HEK293 (cell line): ENCODE measurements at regions not wholly inside any gene's neighbourhood (a gene's known extent, or its start where the extent isn't known, plus 50 kb on each side); places are given as distances from the start of the nearest gene placed in this dataset.

Source experiments
- CTCF ChIA-PET: fragments of 350-600 bp; formaldehyde crosslinking; extraction: SDS; loops from one replicate; lab custom pipeline; 2021; ENCODE audit warnings: antibody characterized with exemption; lab: Yijun Ruan, JAX
- POLR2A ChIA-PET: fragments of 300-600 bp; formaldehyde crosslinking; extraction: SDS; loops from one replicate; lab custom pipeline; 2020; ENCODE audit warnings: antibody characterized with exemption, inconsistent platforms; lab: Yijun Ruan, JAX
- H3K27ac ChIP-seq: fragments of 200-500 bp; sonication (Bioruptor generic); 2 replicates; pipeline ENCODE4 v1.5.1; 2014; ENCODE audit warnings: low read depth, low read length, control low read depth, inconsistent platforms; ENCODE audit errors: extremely low read depth
- H3K36me3 ChIP-seq, 2 experiments: fragments of 200-500 bp in 1 of 2; sonication (Bioruptor generic) in 1 of 2; 1 replicate in 1 of 2; 2 replicates in 1 of 2; pipeline ENCODE4 v1.5.1; 2014 to 2017; ENCODE audit warnings: inconsistent platforms in 2 of 2, low read length in 2 of 2; ENCODE audit not compliant: control insufficient read depth in 2 of 2, insufficient read depth in 1 of 2
- H3K4me1 ChIP-seq: fragments of 200-500 bp; sonication (Bioruptor generic); 2 replicates; pipeline ENCODE4 v1.5.1; 2014; ENCODE audit warnings: mild to moderate bottlenecking, low read length, inconsistent platforms; ENCODE audit not compliant: control insufficient read depth, insufficient read depth
- H3K4me3 ChIP-seq: 2 replicates; pipeline ENCODE4 v1.5.1; 2011; ENCODE audit warnings: low read depth, mild to moderate bottlenecking, control low read depth, low read length, moderate library complexity
- H3K9me3 ChIP-seq: fragments of 200-500 bp; sonication (Bioruptor generic); 2 replicates; pipeline ENCODE4 v1.5.1; 2014; ENCODE audit warnings: low read depth, low read length, inconsistent platforms; ENCODE audit not compliant: control insufficient read depth, insufficient read depth
- HOXD13 ChIP-seq: sonication (generic); formaldehyde crosslinking; IDR thresholded peaks from 2 replicates; pipeline ENCODE4 v1.8.0; 2022; ENCODE audit warnings: missing genetic modification reagents, borderline replicate concordance
- TRIM28 ChIP-seq: IDR thresholded peaks from 2 replicates; pipeline ENCODE4 v1.6.1; 2011; ENCODE audit warnings: low read length, control low read depth, borderline replicate concordance
- YY2 ChIP-seq: fragments of 450-650 bp; formaldehyde crosslinking; IDR thresholded peaks from 2 replicates; pipeline ENCODE4 v1.5.1; 2016; ENCODE audit warnings: missing biosample characterization, missing genetic modification characterization
- ZFP37 ChIP-seq: fragments of 450-650 bp; formaldehyde crosslinking; IDR thresholded peaks from 2 replicates; pipeline ENCODE4 v1.5.1; 2016; ENCODE audit warnings: missing biosample characterization, missing genetic modification characterization
- ZNF175 ChIP-seq: fragments of 450-650 bp; formaldehyde crosslinking; IDR thresholded peaks from 2 replicates; pipeline ENCODE4 v1.5.1; 2016; ENCODE audit warnings: missing biosample characterization, missing genetic modification characterization
- ZNF292 ChIP-seq: fragments of 450-650 bp; formaldehyde crosslinking; IDR thresholded peaks from 2 replicates; pipeline ENCODE4 v1.5.1; 2016; ENCODE audit warnings: low read depth, missing biosample characterization, missing genetic modification characterization, borderline replicate concordance
- ZNF311 ChIP-seq: fragments of 450-650 bp; formaldehyde crosslinking; IDR thresholded peaks from 2 replicates; pipeline ENCODE4 v1.5.1; 2017; ENCODE audit warnings: missing biosample characterization, missing genetic modification characterization, borderline replicate concordance
- ZNF658 ChIP-seq: fragments of 450-650 bp; formaldehyde crosslinking; IDR thresholded peaks from 2 replicates; pipeline ENCODE4; 2016; ENCODE audit warnings: missing biosample characterization, missing genetic modification characterization
- ZNF660 ChIP-seq: fragments of 450-650 bp; IDR thresholded peaks from 2 replicates; pipeline ENCODE4 v1.5.1; 2018; ENCODE audit warnings: missing biosample characterization, mild to moderate bottlenecking, missing genetic modification characterization
- ZNF776 ChIP-seq: fragments of 450-650 bp; formaldehyde crosslinking; IDR thresholded peaks from 2 replicates; pipeline ENCODE4 v1.5.0; 2017; ENCODE audit warnings: missing biosample characterization, missing genetic modification characterization, borderline replicate concordance
- ZNF792 ChIP-seq: fragments of 450-650 bp; formaldehyde crosslinking; IDR thresholded peaks from 2 replicates; pipeline ENCODE4 v1.5.1; 2016; ENCODE audit warnings: missing biosample characterization, missing genetic modification characterization
- ZSCAN16 ChIP-seq: fragments of 450-650 bp; formaldehyde crosslinking; IDR thresholded peaks from 2 replicates; pipeline ENCODE4 v1.5.1; 2016; ENCODE audit warnings: missing biosample characterization, missing genetic modification characterization
- TF ChIP-seq, protein P1 (sequence below): fragments of 450-650 bp; formaldehyde crosslinking; IDR thresholded peaks from 2 replicates; pipeline ENCODE4 v1.5.1; 2016; ENCODE audit warnings: missing biosample characterization, missing genetic modification characterization
- TF ChIP-seq, protein P2 (sequence below): fragments of 450-650 bp; formaldehyde crosslinking; IDR thresholded peaks from 2 replicates; pipeline ENCODE4 v1.5.1; 2016; ENCODE audit warnings: missing biosample characterization, missing genetic modification characterization
- TF ChIP-seq, protein P3 (sequence below): fragments of 450-650 bp; formaldehyde crosslinking; IDR thresholded peaks from 2 replicates; pipeline ENCODE4 v1.5.1; 2016; ENCODE audit warnings: missing biosample characterization, missing genetic modification characterization, borderline replicate concordance
- TF ChIP-seq, protein P4 (sequence below): fragments of 450-650 bp; formaldehyde crosslinking; IDR thresholded peaks from 2 replicates; pipeline ENCODE4 v1.5.1; 2016; ENCODE audit warnings: missing biosample characterization, missing genetic modification characterization

DNA sequence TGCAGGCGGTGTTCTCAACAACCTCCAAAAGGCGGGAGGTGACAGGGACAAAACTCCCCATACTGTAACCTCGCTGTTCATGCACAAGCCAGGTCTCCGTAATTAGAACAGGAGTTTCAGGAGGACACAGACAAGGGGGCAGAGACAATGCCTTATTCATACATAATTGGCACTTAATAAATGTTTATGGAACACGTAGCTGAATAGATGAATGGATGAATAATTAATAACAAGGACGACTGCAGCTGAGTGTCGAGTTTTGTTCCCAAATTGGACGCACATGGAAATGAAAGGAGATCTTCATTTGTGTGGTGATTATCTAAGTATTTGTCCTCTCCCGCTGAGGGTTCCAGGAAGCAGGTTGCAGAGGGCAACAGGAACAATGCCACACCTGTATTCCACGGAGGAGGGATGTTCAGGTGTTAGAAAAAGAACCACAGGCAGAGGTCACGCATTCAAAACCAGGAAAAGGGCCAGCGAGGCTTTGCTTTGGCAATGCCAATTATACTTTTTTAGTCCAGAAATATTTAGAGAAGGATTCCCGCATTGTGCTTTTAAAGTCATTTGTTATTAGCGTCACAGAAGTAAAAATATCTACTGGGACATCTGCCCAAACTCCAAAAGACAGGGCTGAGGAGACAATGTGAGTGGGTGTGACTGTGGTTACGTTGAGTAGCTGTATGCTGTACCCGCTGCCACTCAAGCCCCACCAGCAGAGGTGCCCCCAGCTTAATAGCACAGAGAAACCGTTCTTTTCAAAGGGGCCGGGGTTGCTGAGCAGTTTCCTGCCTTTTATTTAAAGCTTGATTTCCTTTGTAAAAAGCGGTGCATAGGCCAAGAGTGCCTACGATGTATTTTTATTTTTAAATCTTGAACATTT lies 123.3 kb downstream of the PXDC1 start:
- H3K4me1 ChIP-seq, result no peaks in the 10 kb centered on the region
- H3K4me3 ChIP-seq, result no peak overlapping the region
- ChIA-PET POLR2A (interaction anchor here (0.5 kb wide), 1 partner anchor 364 kb away, joined by 3 read pairs; no protein-coding TSS in a partner anchor), CTCF (no interaction called here)
- TF ChIP-seq, protein P1, sequence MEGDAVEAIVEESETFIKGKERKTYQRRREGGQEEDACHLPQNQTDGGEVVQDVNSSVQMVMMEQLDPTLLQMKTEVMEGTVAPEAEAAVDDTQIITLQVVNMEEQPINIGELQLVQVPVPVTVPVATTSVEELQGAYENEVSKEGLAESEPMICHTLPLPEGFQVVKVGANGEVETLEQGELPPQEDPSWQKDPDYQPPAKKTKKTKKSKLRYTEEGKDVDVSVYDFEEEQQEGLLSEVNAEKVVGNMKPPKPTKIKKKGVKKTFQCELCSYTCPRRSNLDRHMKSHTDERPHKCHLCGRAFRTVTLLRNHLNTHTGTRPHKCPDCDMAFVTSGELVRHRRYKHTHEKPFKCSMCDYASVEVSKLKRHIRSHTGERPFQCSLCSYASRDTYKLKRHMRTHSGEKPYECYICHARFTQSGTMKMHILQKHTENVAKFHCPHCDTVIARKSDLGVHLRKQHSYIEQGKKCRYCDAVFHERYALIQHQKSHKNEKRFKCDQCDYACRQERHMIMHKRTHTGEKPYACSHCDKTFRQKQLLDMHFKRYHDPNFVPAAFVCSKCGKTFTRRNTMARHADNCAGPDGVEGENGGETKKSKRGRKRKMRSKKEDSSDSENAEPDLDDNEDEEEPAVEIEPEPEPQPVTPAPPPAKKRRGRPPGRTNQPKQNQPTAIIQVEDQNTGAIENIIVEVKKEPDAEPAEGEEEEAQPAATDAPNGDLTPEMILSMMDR, result no peak
- no peak for TF ChIP-seq ZFP37 (tag by site-specific recombination)
- no peak for TF ChIP-seq ZNF792
- no peak for TF ChIP-seq ZNF292 (tag by site-specific recombination)
- TF ChIP-seq ZNF658, result no peak
- TF ChIP-seq, protein P2, sequence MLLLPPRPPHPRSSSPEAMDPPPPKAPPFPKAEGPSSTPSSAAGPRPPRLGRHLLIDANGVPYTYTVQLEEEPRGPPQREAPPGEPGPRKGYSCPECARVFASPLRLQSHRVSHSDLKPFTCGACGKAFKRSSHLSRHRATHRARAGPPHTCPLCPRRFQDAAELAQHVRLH, result no peak
- TF ChIP-seq ZNF175 (tag by site-specific recombination), result no peak
- TF ChIP-seq YY2 (tag by site-specific recombination), result no peak
- no peak for TF ChIP-seq ZNF776 (tag by site-specific recombination)
- TF ChIP-seq ZNF311 (tag by site-specific recombination), result no peak
- no peak for TF ChIP-seq HOXD13 (CRISPR knock-in tag)
- TF ChIP-seq TRIM28, result no peak
- TF ChIP-seq ZSCAN16 (tag by site-specific recombination), result no peak
- H3K9me3 ChIP-seq, result no peaks in the 10 kb centered on the region
- no peaks in the 10 kb centered on the region for H3K36me3 ChIP-seq
- H3K27ac ChIP-seq, result no peak overlapping the region

DNA sequence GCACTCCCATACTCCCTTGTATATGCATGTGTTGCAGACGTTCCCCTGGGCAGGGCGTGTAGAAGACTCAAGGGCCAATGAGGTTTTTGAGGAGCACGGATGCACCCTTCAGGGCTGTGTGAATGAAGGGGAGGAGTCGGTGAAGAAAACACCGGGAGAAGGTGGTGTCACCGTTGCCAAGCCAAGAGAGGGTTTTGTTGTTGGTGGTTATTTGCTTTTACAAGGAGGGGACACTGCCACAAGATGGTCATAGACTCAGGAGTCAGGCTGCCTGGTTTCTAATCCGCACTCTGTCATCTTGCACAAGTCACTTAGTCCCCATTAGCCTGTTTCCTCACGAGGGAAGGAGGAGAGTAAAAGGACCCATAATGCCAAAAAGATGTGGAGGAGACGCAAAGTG lies 124.0 kb downstream of the PXDC1 start:
- no peaks in the 10 kb centered on the region for H3K9me3 ChIP-seq
- no peaks in the 10 kb centered on the region for H3K4me1 ChIP-seq
- no peaks in the 10 kb centered on the region for H3K36me3 ChIP-seq
- TF ChIP-seq ZNF660 (tag by site-specific recombination) (no peak), HOXD13 (CRISPR knock-in tag) (no peak)
- TF ChIP-seq, protein P3, sequence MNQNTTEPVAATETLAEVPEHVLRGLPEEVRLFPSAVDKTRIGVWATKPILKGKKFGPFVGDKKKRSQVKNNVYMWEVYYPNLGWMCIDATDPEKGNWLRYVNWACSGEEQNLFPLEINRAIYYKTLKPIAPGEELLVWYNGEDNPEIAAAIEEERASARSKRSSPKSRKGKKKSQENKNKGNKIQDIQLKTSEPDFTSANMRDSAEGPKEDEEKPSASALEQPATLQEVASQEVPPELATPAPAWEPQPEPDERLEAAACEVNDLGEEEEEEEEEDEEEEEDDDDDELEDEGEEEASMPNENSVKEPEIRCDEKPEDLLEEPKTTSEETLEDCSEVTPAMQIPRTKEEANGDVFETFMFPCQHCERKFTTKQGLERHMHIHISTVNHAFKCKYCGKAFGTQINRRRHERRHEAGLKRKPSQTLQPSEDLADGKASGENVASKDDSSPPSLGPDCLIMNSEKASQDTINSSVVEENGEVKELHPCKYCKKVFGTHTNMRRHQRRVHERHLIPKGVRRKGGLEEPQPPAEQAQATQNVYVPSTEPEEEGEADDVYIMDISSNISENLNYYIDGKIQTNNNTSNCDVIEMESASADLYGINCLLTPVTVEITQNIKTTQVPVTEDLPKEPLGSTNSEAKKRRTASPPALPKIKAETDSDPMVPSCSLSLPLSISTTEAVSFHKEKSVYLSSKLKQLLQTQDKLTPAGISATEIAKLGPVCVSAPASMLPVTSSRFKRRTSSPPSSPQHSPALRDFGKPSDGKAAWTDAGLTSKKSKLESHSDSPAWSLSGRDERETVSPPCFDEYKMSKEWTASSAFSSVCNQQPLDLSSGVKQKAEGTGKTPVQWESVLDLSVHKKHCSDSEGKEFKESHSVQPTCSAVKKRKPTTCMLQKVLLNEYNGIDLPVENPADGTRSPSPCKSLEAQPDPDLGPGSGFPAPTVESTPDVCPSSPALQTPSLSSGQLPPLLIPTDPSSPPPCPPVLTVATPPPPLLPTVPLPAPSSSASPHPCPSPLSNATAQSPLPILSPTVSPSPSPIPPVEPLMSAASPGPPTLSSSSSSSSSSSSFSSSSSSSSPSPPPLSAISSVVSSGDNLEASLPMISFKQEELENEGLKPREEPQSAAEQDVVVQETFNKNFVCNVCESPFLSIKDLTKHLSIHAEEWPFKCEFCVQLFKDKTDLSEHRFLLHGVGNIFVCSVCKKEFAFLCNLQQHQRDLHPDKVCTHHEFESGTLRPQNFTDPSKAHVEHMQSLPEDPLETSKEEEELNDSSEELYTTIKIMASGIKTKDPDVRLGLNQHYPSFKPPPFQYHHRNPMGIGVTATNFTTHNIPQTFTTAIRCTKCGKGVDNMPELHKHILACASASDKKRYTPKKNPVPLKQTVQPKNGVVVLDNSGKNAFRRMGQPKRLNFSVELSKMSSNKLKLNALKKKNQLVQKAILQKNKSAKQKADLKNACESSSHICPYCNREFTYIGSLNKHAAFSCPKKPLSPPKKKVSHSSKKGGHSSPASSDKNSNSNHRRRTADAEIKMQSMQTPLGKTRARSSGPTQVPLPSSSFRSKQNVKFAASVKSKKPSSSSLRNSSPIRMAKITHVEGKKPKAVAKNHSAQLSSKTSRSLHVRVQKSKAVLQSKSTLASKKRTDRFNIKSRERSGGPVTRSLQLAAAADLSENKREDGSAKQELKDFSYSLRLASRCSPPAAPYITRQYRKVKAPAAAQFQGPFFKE (tag by site-specific recombination), result no peak
- TF ChIP-seq, protein P4, sequence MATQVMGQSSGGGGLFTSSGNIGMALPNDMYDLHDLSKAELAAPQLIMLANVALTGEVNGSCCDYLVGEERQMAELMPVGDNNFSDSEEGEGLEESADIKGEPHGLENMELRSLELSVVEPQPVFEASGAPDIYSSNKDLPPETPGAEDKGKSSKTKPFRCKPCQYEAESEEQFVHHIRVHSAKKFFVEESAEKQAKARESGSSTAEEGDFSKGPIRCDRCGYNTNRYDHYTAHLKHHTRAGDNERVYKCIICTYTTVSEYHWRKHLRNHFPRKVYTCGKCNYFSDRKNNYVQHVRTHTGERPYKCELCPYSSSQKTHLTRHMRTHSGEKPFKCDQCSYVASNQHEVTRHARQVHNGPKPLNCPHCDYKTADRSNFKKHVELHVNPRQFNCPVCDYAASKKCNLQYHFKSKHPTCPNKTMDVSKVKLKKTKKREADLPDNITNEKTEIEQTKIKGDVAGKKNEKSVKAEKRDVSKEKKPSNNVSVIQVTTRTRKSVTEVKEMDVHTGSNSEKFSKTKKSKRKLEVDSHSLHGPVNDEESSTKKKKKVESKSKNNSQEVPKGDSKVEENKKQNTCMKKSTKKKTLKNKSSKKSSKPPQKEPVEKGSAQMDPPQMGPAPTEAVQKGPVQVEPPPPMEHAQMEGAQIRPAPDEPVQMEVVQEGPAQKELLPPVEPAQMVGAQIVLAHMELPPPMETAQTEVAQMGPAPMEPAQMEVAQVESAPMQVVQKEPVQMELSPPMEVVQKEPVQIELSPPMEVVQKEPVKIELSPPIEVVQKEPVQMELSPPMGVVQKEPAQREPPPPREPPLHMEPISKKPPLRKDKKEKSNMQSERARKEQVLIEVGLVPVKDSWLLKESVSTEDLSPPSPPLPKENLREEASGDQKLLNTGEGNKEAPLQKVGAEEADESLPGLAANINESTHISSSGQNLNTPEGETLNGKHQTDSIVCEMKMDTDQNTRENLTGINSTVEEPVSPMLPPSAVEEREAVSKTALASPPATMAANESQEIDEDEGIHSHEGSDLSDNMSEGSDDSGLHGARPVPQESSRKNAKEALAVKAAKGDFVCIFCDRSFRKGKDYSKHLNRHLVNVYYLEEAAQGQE (tag by site-specific recombination), result no peak
- H3K27ac ChIP-seq, result no peak overlapping the region
- ChIA-PET POLR2A (no interaction called here), CTCF (no interaction called here)
- H3K4me3 ChIP-seq, result no peak overlapping the region
